Esophagus muscularis mucosa (tissue), 3 donors: ENCODE measurements at regions not wholly inside any gene's neighbourhood (a gene's known extent, or its start where the extent isn't known, plus 50 kb on each side); places are given as distances from the start of the nearest gene placed in this dataset.

Experiments used
- POLR2A ChIP-seq: fragments of 450-650 bp; IDR thresholded peaks from one replicate; pipeline ENCODE4 v1.6.1; 2017; ENCODE audit warnings: antibody characterized with exemption, moderate library complexity, mild to moderate bottlenecking, low read depth
- POLR2AphosphoS5 ChIP-seq, 2 donors: sonication (generic); formaldehyde crosslinking; IDR thresholded peaks; one replicate each; pipeline ENCODE4 v1.6.1; 2017; ENCODE audit warnings: antibody characterized with exemption in 2 of 2
- TF ChIP-seq, protein P1 (sequence below), 3 experiments: fragments of 200-600 bp in 2 of 3; fragments of 450-650 bp in 1 of 3; sonication (generic) in 2 of 3; IDR thresholded peaks; one replicate each; pipeline ENCODE4 v1.5.1; 2017 to 2019; ENCODE audit warnings: antibody characterized with exemption in 3 of 3, mild to moderate bottlenecking in 2 of 3, moderate library complexity in 1 of 3

DNA sequence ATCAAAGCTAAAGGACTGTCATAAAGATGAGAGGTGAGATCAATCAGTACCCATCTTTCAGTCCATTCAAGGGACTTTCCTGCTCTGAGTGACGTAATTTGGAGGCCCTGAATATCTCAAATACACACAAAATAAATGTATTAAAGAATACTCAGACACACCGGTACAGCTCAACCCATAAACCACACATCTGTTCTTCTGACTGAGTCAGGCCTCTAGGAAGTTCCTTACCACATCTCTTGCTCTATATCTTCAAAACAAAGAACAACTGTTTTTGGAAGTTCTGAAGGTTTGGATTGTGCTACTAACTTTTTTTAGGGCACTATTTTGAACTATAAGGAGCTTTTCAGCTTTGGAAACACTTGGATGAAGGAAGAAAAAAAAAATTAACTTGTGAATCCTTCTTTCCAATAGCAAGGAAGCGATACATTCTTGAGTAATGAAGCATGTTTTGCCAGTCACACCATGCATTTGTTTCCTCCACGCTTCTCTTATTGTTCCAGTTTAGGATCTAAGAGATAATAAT is 866.5 kb upstream of the VRK2 start:
- TF ChIP-seq, protein P1, sequence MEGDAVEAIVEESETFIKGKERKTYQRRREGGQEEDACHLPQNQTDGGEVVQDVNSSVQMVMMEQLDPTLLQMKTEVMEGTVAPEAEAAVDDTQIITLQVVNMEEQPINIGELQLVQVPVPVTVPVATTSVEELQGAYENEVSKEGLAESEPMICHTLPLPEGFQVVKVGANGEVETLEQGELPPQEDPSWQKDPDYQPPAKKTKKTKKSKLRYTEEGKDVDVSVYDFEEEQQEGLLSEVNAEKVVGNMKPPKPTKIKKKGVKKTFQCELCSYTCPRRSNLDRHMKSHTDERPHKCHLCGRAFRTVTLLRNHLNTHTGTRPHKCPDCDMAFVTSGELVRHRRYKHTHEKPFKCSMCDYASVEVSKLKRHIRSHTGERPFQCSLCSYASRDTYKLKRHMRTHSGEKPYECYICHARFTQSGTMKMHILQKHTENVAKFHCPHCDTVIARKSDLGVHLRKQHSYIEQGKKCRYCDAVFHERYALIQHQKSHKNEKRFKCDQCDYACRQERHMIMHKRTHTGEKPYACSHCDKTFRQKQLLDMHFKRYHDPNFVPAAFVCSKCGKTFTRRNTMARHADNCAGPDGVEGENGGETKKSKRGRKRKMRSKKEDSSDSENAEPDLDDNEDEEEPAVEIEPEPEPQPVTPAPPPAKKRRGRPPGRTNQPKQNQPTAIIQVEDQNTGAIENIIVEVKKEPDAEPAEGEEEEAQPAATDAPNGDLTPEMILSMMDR (IDR thresholded peaks at IDR 0.05), result no peak
- no peak for TF ChIP-seq POLR2A
- TF ChIP-seq POLR2AphosphoS5 (IDR thresholded peaks at IDR 0.05), result no peak
